C1 segment of cervical spinal cord (tissue), 14 donors: ENCODE measurements at regions not wholly inside any gene's neighbourhood (a gene's known extent, or its start where the extent isn't known, plus 50 kb on each side); places are given as distances from the start of the nearest gene placed in this dataset.

Experiments
- DNase-seq, 14 donors: peaks; one replicate each; lab custom pipeline; 2025; lab: John Stamatoyannopoulos, UW

- no peak for DNase-seq
These were observed 455.0 kb upstream of the GJE1 start for GRCh38 chr6:141677598-141678211.

GRCh38 chr6:141675957-141676356 is 456.8 kb upstream of the GJE1 start:
- DNase-seq: no peak

GRCh38 chr6:141669141-141669540 is 463.6 kb upstream of the GJE1 start:
- no peak for DNase-seq

GRCh38 chr6:141667580-141668309 is 465.0 kb upstream of the GJE1 start:
- no peak for DNase-seq

GRCh38 chr6:141666187-141666586 is 466.5 kb upstream of the GJE1 start:
- no peak for DNase-seq

- no peak for DNase-seq
These were observed 468.0 kb upstream of the GJE1 start for GRCh38 chr6:141664744-141665143.

GRCh38 chr6:141659582-141659981 is 473.1 kb upstream of the GJE1 start:
- no peak for DNase-seq

- no peak for DNase-seq
These were observed 474.0 kb upstream of the GJE1 start for GRCh38 chr6:141658696-141659095.

- no peak for DNase-seq
These were observed 474.9 kb upstream of the GJE1 start for GRCh38 chr6:141657812-141658211.

- DNase-seq: no peak
These were observed 479.1 kb upstream of the GJE1 start for GRCh38 chr6:141653590-141653989.

GRCh38 chr6:141641951-141642350 is 490.8 kb upstream of the GJE1 start:
- no peak for DNase-seq

- DNase-seq: no peak
These were observed 491.3 kb upstream of the GJE1 start for GRCh38 chr6:141641406-141641805.

GRCh38 chr6:141635621-141636020 is 497.1 kb upstream of the GJE1 start:
- DNase-seq: no peak

- no peak for DNase-seq
These were observed 498.5 kb upstream of the GJE1 start for GRCh38 chr6:141634269-141634668.

GRCh38 chr6:141624301-141624700 is 508.4 kb upstream of the GJE1 start:
- DNase-seq: no peak

- DNase-seq: no peak
These were observed 514.5 kb upstream of the GJE1 start for GRCh38 chr6:141618180-141618581.

- DNase-seq: no peak
These were observed 522.0 kb upstream of the GJE1 start for GRCh38 chr6:141610741-141611140.

- DNase-seq: no peak
These were observed 524.8 kb upstream of the GJE1 start for GRCh38 chr6:141607956-141608355.

- no peak for DNase-seq
These were observed 534.2 kb upstream of the GJE1 start for GRCh38 chr6:141598487-141598886.

GRCh38 chr6:141594874-141595273 is 537.9 kb upstream of the GJE1 start:
- DNase-seq: no peak

GRCh38 chr6:141593311-141593710 is 539.4 kb upstream of the GJE1 start:
- DNase-seq: no peak

- DNase-seq: no peak
These were observed 545.1 kb upstream of the GJE1 start for GRCh38 chr6:141587482-141588266.
